ENCODE measurements at regions not wholly inside any gene's neighbourhood (a gene's known extent, or its start where the extent isn't known, plus 50 kb on each side); places are given as distances from the start of the nearest gene placed in this dataset.

DNA sequence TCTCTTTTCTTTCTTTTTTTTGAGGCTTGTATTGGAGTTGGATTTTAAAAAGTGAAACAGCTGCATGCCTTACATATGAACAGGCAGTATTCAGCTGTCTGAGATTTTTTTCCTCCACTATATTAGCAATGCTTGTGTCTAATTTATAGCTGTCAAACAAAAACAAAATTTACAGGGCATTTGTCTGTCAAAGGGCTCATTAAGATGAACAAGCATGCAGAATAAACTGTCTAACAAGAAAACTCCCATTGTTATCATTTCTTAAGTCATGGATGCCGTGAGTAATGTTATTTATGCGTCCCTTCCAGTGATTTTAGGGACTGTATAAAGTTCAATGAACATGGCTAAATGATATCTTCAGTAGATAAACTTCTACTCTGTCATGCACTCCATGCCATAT is 674.7 kb downstream of the PLCL1 start:
- H3K9me3 ChIP-seq (replicated peaks; ENCODE audit: control insufficient read depth, insufficient read depth, low read length) = no peaks in the 10 kb centered on the region
- H3K27ac ChIP-seq (ENCODE audit: insufficient read depth, low read depth, low read length) = no peak overlapping the region
- H4K20me1 ChIP-seq (replicated peaks; ENCODE audit: control insufficient read depth, extremely low read depth, insufficient read depth, low read length) = no peaks in the 10 kb centered on the region
- no TSS peak for BruUV-seq (replicated peaks)
- TF ChIP-seq JUN (IDR thresholded peaks at IDR 0.05; ENCODE audit: borderline replicate concordance, insufficient read depth, insufficient read length, low read depth) (no peak), GATA2 (IDR thresholded peaks at IDR 0.05; ENCODE audit: insufficient read depth, insufficient read length, low read depth, low read length) (no peak), MYC (IDR thresholded peaks at IDR 0.05; ENCODE audit: low read depth, low read length) (no peak), EZH2 (IDR thresholded peaks at IDR 0.05; ENCODE audit: borderline replicate concordance, low read depth, low read length, severe bottlenecking) (no peak), FOS (IDR thresholded peaks at IDR 0.05; ENCODE audit: borderline replicate concordance, insufficient read depth, low read length) (no peak)
- TF ChIP-seq, protein P1, sequence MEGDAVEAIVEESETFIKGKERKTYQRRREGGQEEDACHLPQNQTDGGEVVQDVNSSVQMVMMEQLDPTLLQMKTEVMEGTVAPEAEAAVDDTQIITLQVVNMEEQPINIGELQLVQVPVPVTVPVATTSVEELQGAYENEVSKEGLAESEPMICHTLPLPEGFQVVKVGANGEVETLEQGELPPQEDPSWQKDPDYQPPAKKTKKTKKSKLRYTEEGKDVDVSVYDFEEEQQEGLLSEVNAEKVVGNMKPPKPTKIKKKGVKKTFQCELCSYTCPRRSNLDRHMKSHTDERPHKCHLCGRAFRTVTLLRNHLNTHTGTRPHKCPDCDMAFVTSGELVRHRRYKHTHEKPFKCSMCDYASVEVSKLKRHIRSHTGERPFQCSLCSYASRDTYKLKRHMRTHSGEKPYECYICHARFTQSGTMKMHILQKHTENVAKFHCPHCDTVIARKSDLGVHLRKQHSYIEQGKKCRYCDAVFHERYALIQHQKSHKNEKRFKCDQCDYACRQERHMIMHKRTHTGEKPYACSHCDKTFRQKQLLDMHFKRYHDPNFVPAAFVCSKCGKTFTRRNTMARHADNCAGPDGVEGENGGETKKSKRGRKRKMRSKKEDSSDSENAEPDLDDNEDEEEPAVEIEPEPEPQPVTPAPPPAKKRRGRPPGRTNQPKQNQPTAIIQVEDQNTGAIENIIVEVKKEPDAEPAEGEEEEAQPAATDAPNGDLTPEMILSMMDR (IDR thresholded peaks at IDR 0.05; ENCODE audit: extremely low read depth in 1 of 2, insufficient read depth in 1 of 2, low read depth in 1 of 2, low read length in 2 of 2) = no peak
- ChIA-PET POLR2A (no interaction called here), CTCF (no interaction called here)
- no peak overlapping the region for H3K4me3 ChIP-seq (replicated peaks in 1 of 3; ENCODE audit: insufficient read depth in 1 of 3, low read depth in 1 of 3, low read length in 3 of 3)
- H2AFZ ChIP-seq (ENCODE audit: low read depth, low read length) = no peak overlapping the region
- dilution Hi-C loops (cut with MboI; ENCODE audit: extremely low pct_ligation_motif_present, low sequenced_read_pairs) (no loop called here), intact Hi-C loops (cut with micrococcal nuclease) (no loop called here)
- H3K27me3 ChIP-seq (ENCODE audit: control insufficient read depth in 2 of 2, insufficient read depth in 2 of 2, low read length in 2 of 2) = no peaks in the 10 kb centered on the region
- FAIRE-seq (no peak), DNase-seq (ENCODE audit: low read depth, low spot score) (no peak)
- H3K4me2 ChIP-seq (ENCODE audit: insufficient read depth, low read length) = no peak overlapping the region
- H3K9ac ChIP-seq (replicated peaks; ENCODE audit: extremely low read depth, insufficient read depth, low read length) = no peak overlapping the region
- H3K79me2 ChIP-seq (ENCODE audit: control insufficient read depth, insufficient read depth, low read length) = no peaks in the 10 kb centered on the region
- no peaks in the 10 kb centered on the region for H3K36me3 ChIP-seq (ENCODE audit: control insufficient read depth in 2 of 2, extremely low read depth in 1 of 2, insufficient read depth in 2 of 2, low read length in 2 of 2)
- no peaks in the 10 kb centered on the region for H3K4me1 ChIP-seq (ENCODE audit: control insufficient read depth, extremely low read depth, insufficient read depth, low read length)
- H3K9me1 ChIP-seq (replicated peaks; ENCODE audit: control insufficient read depth, extremely low read depth, insufficient read depth, low read length) = no peaks in the 10 kb centered on the region

DNA sequence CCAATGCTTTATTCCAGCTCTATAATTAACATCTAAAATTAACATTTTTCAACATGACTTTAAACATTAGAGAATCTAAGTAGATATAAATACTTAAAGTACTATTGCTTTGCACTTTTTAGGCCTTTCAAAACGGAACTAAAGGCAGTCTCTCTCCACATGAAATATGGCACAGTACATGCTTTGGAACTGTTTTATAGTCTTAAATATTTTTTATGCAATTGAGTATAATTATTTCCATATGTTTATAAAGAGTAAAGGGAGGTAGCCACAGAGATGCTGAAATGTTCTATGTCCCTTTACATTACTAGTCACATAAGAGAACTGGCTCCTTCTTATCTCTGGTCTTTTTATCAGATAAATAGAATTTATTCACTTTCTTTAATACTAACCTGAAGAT is 674.0 kb downstream of the PLCL1 start:
- Histone ChIP-seq H3K79me2 (ENCODE audit: control insufficient read depth, insufficient read depth, low read length) (no peaks in the 10 kb centered on the region), H3K4me2 (ENCODE audit: insufficient read depth, low read length) (no peak overlapping the region), H3K27me3 (ENCODE audit: control insufficient read depth in 2 of 2, insufficient read depth in 2 of 2, low read length in 2 of 2) (no peaks in the 10 kb centered on the region), H3K4me3 (replicated peaks in 1 of 3; ENCODE audit: insufficient read depth in 1 of 3, low read depth in 1 of 3, low read length in 3 of 3) (no peak overlapping the region), H3K9ac (replicated peaks; ENCODE audit: extremely low read depth, insufficient read depth, low read length) (no peak overlapping the region), H2AFZ (ENCODE audit: low read depth, low read length) (no peak overlapping the region), H3K9me3 (replicated peaks; ENCODE audit: control insufficient read depth, insufficient read depth, low read length) (no peaks in the 10 kb centered on the region), H3K27ac (ENCODE audit: insufficient read depth, low read depth, low read length) (no peak overlapping the region), H4K20me1 (replicated peaks; ENCODE audit: control insufficient read depth, extremely low read depth, insufficient read depth, low read length) (no peaks in the 10 kb centered on the region), H3K9me1 (replicated peaks; ENCODE audit: control insufficient read depth, extremely low read depth, insufficient read depth, low read length) (no peaks in the 10 kb centered on the region), H3K36me3 (ENCODE audit: control insufficient read depth in 2 of 2, extremely low read depth in 1 of 2, insufficient read depth in 2 of 2, low read length in 2 of 2) (no peaks in the 10 kb centered on the region), H3K4me1 (ENCODE audit: control insufficient read depth, extremely low read depth, insufficient read depth, low read length) (no peaks in the 10 kb centered on the region)
- DNase-seq (ENCODE audit: low read depth, low spot score) (no peak), FAIRE-seq (no peak)
- ChIA-PET POLR2A (no interaction called here), CTCF (no interaction called here)
- intact Hi-C loops (cut with micrococcal nuclease) (no loop called here), dilution Hi-C loops (cut with MboI; ENCODE audit: extremely low pct_ligation_motif_present, low sequenced_read_pairs) (no loop called here)
- no peak for TF ChIP-seq MYC (IDR thresholded peaks at IDR 0.05; ENCODE audit: low read depth, low read length)
- TF ChIP-seq JUN (IDR thresholded peaks at IDR 0.05; ENCODE audit: borderline replicate concordance, insufficient read depth, insufficient read length, low read depth) = no peak
- TF ChIP-seq FOS (IDR thresholded peaks at IDR 0.05; ENCODE audit: borderline replicate concordance, insufficient read depth, low read length) = no peak
- no peak for TF ChIP-seq GATA2 (IDR thresholded peaks at IDR 0.05; ENCODE audit: insufficient read depth, insufficient read length, low read depth, low read length)
- no TSS peak for BruUV-seq (replicated peaks)
